Hepatic stellate cell (primary cell): ENCODE measurements at regions not wholly inside any gene's neighbourhood (a gene's known extent, or its start where the extent isn't known, plus 50 kb on each side); places are given as distances from the start of the nearest gene placed in this dataset.

Experiments
- DNase-seq: peaks from one replicate; pipeline ENCODE4 v3.0.0; 2011; ENCODE audit warnings: low spot score

DNA sequence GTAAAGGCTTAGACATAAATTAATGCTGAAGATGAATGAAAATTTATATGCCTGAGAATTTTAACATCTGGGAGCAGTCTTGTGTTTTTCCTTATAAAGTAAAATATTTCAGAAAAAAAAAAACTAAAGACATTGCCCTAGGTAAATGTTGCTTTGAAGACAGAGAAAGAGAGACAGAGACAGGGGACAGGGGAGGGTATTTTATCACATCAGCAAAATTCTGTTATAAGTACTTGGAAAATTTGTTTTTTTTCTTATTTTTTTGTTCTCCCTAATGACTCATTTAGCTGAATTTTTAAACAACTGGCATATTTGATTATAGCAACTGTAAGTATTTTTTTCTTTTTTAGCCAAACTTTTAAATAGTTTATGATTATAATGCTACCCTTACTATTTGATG is 1540.6 kb upstream of the GBE1 start:
- no peak for DNase-seq

GRCh38 chr3:83317605-83318004 is 1556.2 kb upstream of the GBE1 start:
- DNase-seq: no peak

GRCh38 chr3:83320726-83321125 is 1559.3 kb upstream of the GBE1 start:
- DNase-seq: no peak

DNA sequence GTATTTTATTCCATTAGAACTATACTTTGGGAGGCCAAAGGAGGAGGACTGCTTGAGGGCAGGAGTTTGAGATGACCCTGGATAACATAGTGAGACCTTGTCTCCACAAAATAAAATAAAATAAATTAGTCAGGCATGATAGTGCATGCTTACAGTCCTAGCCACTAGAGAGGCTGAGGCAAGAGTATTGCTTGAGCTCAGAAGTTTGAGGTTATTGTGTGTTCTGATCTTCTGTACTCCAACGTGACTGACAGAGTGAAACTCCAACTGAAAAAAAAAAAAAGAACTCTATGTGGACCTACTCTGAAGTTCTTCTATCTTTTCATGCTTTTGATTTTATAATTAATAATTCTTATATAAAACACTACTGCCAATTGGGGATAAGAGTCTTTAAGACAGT is 1560.0 kb upstream of the GBE1 start:
- DNase-seq: no peak

- no peak for DNase-seq
Observed at GRCh38 chr3:83321891-83322290, 1560.4 kb upstream of the GBE1 start.

DNA sequence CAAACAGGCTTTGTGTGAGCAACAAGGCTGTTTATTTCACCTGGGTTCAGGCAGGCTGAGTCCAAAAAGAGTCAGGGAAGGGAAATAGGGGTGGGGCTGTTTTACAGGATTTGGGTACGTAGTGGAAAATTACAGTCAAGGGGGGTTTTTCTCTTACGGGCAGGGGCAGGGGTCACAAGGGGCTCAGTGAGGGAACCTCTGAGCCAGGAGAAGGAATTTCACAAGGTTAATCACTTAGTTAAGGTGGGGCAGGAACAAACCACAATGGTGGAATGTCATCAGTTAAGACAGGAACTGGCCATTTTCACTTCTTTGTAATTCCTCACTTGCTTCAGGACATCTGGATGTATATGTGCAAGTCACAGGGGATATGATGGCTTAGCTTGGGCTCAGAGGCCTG is 1592.8 kb upstream of the GBE1 start:
- no peak for DNase-seq

DNA sequence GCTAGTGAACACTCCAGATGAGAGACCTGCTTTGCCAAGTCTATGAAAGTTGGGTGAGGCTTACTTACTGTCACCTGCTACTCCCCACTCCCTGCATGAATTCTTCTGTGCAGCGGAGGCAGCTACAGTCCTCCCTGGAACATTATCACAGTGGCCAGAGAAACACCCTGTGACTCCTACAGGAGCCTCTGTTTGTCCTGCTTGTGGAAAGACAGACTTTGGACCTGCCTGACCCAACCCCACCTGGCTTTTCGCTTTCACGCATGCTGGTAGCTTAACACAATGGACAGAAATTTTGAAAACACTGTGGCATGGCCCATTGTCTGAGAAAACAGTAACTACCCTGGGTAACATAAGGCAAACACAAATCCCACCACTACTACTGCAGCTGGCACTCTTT is 1565.5 kb upstream of the CADM2 start:
- DNase-seq: no peak

DNA sequence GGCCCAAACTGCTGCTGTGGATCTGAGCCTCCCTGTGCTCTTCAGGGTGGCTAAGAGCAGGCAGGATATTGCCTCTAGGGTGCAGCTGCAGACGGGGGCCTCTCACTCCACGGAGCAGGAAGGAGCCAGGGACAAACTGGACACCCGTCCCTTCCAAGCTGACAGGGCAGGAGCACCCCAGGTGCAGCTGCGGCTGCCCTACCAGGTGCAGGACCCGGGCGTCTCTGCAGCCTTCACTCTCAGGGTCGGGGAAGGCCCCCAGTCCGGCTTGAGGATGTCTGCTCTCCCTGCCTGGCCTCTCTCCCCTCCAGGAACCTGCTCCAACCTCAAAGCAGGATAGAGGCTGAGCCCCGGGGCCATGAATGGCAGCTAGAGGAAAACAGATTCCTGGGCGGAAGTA is 1554.9 kb upstream of the CADM2 start:
- DNase-seq: no peak

DNA sequence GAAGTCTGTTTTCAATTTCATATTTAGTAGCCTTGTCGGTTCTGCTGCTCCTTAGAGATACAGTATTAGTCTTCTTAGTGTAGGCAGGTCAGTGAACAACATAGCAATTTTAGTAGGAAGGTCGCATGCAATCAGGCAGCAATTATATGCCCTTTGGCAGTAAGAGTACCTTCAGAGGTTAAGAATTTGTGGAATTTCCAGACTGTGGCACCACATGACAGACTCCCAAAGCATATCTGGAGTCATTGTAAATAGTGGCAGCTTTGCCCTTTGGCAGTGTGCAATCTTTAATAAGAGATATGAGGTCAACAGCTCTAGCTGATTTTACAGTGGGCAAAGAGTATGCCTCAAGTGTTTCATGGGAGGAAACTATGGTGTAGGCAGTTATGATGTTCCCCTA is 1532.5 kb upstream of the CADM2 start:
- DNase-seq: no peak

DNA sequence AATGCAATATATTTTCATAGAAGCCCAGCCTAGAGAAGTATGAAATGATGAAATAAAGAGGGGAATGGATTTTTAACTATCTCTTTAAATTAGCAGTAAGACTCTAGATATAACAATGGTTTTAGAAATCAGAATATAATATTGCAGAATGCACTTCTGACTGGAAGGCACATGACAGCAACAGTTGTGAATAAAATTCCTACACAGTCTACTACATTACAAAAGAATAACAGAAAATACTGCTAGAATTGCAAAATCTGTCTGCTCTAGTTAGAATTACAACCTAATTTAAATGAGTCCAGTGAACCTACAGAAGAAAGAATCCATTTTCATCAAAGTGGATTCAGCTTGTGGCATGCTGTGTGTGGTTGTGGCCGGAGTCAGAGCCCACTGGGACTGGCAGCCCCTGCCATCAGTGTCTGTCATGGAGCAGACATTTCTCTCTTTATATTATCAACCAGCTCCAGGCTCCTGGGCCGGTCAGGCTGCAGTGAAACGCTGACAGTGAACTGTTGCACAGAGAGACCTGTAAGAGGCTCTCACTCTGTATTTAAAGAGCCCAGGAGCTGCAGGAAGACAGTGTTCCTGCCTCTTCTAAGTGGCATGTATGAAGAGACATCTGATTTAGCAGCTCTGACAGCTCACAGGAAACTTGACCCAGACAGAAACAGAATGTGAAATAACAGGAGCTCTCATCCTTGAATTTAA is 1523.8 kb upstream of the CADM2 start:
- DNase-seq: no peak

DNA sequence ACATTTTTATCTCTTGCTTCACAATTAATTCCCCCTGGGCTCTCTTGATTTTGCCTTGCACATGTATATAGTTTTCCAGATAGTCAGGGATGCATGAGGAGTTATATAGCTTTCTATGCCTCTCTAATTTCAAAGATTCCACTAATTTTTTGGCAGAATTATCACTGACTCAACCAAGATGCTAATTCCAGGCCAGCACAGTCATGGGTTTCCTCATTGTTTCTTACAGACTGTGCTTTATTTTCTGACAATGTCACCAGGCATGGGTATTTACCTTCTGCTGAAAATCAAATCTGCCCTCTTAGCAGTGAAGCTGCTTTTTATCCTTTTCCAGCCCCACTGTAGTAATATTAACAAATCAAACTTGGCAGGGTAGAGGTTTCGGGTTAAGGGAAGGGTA is 1520.6 kb upstream of the CADM2 start:
- DNase-seq: no peak

GRCh38 chr3:83453056-83453455 is 1505.7 kb upstream of the CADM2 start:
- no peak for DNase-seq

DNA sequence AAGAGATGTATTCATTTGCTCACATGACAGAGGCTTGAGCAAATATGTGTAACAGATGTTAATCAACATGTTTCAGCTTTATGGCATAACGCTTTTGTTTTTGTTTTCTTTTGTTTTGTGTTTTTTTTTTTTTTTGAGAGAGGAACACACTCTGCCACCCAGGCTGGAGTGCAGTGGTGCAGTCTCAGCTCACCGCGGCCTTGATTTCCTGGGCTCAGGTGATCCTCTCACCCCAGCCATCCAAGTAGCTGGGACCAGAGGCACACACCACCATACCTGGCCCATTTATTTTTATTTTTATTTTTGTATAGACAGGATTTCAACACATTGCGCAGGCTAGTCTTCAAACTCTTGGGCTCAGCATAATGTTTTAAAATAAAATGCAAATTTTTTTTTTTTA is 1504.4 kb upstream of the CADM2 start:
- no peak for DNase-seq

GRCh38 chr3:83457551-83457950 is 1501.2 kb upstream of the CADM2 start:
- DNase-seq: no peak

DNA sequence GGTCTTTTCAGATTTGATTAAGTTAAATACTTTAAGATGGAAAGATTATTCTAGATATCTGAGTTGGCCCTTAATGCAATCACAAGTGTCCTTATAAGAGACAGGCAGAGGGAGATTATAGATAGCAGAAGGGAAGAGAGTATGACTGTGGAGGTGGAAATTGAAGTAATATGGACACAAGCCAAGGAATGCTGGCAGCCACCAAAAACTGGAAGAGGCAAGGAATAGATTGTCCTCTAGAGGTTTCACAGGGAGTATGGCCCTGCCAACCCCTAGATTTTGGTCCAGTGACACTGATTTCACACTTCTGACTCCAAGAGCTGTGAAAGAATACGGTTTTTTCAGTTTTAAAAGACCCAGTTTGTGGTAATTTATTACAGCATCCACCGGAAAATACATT is 1498.7 kb upstream of the CADM2 start:
- DNase-seq: no peak

GRCh38 chr3:83461411-83461810 is 1497.4 kb upstream of the CADM2 start:
- DNase-seq: no peak

DNA sequence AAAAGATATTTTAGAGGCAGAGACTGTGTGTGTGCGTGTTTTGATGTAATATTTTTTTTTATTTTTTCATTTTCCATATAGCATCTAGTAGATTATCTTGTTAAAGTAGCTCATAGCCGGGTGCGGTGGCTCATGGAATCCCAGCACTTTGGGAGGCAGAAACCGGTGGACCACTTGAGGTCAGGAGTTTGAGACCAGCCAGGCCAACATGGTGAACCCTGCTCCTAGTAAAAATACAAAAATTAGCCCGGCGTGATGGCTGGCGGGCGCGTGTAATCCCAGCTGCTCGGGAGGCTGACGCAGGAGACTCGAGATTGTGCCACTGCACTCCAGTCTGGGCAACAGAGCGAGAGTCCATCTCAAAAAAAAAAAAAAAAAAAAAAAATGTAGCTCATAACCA is 1481.2 kb upstream of the CADM2 start:
- DNase-seq: no peak

DNA sequence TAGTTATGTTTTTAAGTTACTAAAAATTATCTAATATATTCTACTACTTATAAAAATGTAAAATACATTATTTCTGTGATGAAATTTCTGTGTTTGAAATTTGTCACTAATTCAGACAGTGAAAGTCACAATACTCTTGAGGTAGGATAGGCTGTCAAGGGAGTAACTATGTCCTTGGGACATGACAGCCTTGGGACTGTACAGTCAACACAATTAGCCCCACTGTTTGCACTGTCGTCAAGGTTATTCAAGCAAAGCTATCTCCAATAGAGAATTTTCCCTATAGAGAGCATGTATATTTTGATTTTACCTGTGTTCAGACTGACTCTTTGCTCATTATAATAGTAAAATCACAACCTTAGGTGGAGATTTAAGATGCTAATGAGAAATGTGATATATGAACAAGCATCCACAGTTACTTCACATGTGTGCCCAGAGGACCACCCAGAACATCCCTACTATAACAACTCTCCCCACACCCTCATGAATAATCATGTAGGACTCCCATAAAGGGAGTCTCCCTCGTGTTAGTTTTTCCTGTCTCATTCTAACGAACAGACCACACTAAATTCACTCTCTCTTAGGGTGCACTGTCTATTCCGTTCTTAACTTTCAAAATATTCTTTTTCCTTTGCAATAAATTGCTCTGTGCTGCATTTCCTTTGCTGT is 1476.3 kb upstream of the CADM2 start:
- no peak for DNase-seq

GRCh38 chr3:83496462-83496861 is 1462.3 kb upstream of the CADM2 start:
- no peak for DNase-seq

DNA sequence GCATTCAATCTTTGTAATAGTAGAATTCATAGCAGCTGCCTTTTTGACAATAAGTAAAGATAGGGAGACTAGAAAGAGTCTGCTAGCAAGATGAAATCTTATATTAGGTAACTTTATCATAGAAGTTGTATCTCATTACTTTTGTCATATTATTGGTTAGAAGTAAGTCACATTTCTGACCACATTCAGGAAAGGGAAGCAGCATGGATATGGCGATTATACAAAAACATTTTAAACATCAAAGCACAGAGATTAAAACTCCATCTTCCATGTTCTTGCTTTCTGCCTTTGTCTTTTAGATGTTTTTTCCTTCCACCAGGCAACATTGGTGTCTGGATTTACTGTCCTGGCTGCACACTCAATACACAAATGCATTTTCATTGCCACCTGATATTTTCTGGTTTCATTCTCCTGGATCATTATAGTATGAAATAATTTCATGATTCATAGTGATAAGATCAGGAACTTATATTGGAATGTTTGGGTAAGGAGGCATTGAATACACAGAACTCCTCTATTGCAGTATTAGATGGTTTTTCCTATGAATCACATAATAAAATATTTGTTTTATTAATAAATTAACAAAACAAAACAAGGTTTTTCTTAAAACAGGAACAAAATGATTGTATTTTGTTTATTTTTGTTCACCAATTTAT is 1460.3 kb upstream of the CADM2 start:
- DNase-seq: no peak

- no peak for DNase-seq
Observed at GRCh38 chr3:83500422-83500821, 1458.4 kb upstream of the CADM2 start.

DNA sequence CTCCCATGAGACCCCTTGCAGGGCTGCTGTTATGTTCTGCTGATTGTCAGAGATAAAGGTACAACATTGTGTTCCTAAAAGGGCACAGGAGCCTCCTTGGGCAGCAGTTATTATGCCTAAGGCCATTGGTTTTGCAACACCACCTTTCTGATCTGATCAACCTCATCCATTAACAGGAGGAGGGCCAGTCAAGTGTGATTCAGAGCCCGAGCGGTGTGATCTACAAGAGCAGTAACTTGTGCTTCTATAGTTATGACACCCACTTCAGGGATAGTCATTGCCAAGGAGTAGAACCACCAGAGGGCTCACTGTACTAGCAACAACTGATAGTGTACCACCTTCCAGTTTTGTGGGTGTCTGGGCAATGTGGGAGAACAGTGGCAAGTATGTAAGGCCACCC is 1457.9 kb upstream of the CADM2 start:
- no peak for DNase-seq

- DNase-seq: no peak
Observed at GRCh38 chr3:83513051-83513450, 1445.7 kb upstream of the CADM2 start.

DNA sequence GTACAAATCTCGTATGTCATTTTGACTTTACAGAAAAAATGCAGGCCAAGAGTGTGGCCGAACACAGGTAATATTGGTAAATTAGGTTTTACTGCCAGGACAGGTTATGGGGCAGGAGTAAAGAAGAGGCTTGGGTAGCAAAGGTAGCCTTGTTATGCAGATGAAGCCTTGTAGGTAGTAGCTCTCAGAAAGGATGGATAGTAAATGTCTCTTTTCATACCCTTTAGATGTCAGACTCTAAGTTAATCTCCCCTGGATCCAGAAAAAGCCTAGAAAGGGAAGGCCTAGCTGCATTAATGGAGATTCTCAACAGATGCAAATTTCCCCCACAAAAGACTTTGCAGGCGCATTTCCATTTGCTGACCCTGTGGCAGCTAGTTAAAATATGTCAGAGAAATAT is 1445.1 kb upstream of the CADM2 start:
- DNase-seq: no peak
